ENCODE measurements at regions not wholly inside any gene's neighbourhood (a gene's known extent, or its start where the extent isn't known, plus 50 kb on each side); places are given as distances from the start of the nearest gene placed in this dataset.

DNA sequence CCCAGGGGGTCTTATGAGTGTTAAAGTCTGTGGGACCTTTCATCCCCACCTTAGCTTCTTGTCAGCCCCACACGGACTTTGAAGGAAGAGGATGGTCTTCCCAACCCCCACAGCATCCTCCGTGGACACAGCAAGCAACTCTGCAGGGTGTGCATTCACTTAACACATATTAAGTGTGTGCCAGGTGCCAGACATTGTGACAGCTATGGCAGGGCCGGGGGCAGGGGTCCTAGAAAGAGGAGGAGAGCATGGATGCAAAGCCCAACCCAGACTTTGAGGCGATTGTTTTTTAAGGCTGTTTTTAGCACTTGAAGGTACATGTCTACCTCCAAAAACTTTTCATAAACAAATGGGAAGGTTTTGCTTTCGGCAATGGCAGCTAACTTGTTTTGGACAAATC, 121.6 kb upstream of the KCNG1 start:
- H3K9ac ChIP-seq (ENCODE audit: low read length): no peak overlapping the region
- H3K4me3 ChIP-seq (ENCODE audit: insufficient read depth, low read length, poor library complexity, severe bottlenecking): no peak overlapping the region
- no peaks in the 10 kb centered on the region for H3K9me3 ChIP-seq (ENCODE audit: insufficient read depth, low read length)
- no peaks in the 10 kb centered on the region for H3F3A ChIP-seq (ENCODE audit: insufficient read depth)
- H4K20me1 ChIP-seq (ENCODE audit: low read depth, low read length): no peaks in the 10 kb centered on the region
- H3K27me3 ChIP-seq (ENCODE audit: low read length): peaks cover 3% of the 10 kb centered on the region; the same call in 1 of the 2 replicates
- no peaks in the 10 kb centered on the region for H3K36me3 ChIP-seq (ENCODE audit: low read length)
- H3K27ac ChIP-seq (ENCODE audit: low read depth, low read length): no peak overlapping the region
- no peaks in the 10 kb centered on the region for H3K79me2 ChIP-seq (ENCODE audit: insufficient read depth, low read length)
- no peak overlapping the region for H3K4me2 ChIP-seq (ENCODE audit: low read depth, low read length, poor library complexity, severe bottlenecking)
- no peak overlapping the region for H2AFZ ChIP-seq (ENCODE audit: low read depth, low read length, severe bottlenecking)
- TF ChIP-seq, protein P1, sequence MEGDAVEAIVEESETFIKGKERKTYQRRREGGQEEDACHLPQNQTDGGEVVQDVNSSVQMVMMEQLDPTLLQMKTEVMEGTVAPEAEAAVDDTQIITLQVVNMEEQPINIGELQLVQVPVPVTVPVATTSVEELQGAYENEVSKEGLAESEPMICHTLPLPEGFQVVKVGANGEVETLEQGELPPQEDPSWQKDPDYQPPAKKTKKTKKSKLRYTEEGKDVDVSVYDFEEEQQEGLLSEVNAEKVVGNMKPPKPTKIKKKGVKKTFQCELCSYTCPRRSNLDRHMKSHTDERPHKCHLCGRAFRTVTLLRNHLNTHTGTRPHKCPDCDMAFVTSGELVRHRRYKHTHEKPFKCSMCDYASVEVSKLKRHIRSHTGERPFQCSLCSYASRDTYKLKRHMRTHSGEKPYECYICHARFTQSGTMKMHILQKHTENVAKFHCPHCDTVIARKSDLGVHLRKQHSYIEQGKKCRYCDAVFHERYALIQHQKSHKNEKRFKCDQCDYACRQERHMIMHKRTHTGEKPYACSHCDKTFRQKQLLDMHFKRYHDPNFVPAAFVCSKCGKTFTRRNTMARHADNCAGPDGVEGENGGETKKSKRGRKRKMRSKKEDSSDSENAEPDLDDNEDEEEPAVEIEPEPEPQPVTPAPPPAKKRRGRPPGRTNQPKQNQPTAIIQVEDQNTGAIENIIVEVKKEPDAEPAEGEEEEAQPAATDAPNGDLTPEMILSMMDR (IDR thresholded peaks at IDR 0.05; ENCODE audit: insufficient read depth, low read length, poor library complexity, severe bottlenecking): no peak
- no peak for TF ChIP-seq EZH2phosphoT487 (conservative IDR thresholded peaks at IDR 0.05; ENCODE audit: low read length)
- H3K9me2 ChIP-seq (replicated peaks; ENCODE audit: insufficient read depth, low read length): no peaks in the 10 kb centered on the region

DNA sequence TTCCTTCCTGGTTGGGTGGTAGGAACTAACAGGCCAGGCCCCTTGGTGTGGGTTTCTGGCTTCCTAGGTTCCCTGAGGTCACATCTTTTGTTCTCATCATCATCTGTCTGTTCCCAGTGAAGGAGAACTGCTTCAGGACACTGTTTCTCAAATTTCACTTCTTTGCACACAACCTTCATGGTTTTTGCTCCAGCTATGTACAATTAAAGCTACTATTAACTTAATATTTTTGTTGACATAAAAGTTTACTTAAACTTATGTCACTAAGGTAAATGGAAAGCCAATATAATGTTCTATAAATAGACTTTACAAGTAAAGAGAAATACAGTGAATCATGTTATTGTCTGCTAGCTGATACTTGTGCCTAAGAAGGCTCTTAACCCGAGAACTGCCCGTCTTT, 120.7 kb upstream of the KCNG1 start:
- no peak overlapping the region for H3K27ac ChIP-seq (ENCODE audit: low read depth, low read length)
- peaks cover 3% of the 10 kb centered on the region; the same call in 1 of the 2 replicates for H3K27me3 ChIP-seq (ENCODE audit: low read length)
- no peaks in the 10 kb centered on the region for H3K79me2 ChIP-seq (ENCODE audit: insufficient read depth, low read length)
- no peak overlapping the region for H3K4me3 ChIP-seq (ENCODE audit: insufficient read depth, low read length, poor library complexity, severe bottlenecking)
- no peaks in the 10 kb centered on the region for H4K20me1 ChIP-seq (ENCODE audit: low read depth, low read length)
- H3K9ac ChIP-seq (ENCODE audit: low read length): no peak overlapping the region
- TF ChIP-seq, protein P1 (IDR thresholded peaks at IDR 0.05; ENCODE audit: insufficient read depth, low read length, poor library complexity, severe bottlenecking): no peak
- TF ChIP-seq EZH2phosphoT487 (conservative IDR thresholded peaks at IDR 0.05; ENCODE audit: low read length): no peak
- H3F3A ChIP-seq (ENCODE audit: insufficient read depth): no peaks in the 10 kb centered on the region
- no peak overlapping the region for H3K4me2 ChIP-seq (ENCODE audit: low read depth, low read length, poor library complexity, severe bottlenecking)
- no peaks in the 10 kb centered on the region for H3K9me3 ChIP-seq (ENCODE audit: insufficient read depth, low read length)
- no peak overlapping the region for H2AFZ ChIP-seq (ENCODE audit: low read depth, low read length, severe bottlenecking)
- H3K9me2 ChIP-seq (replicated peaks; ENCODE audit: insufficient read depth, low read length): no peaks in the 10 kb centered on the region
- H3K36me3 ChIP-seq (ENCODE audit: low read length): no peaks in the 10 kb centered on the region

DNA sequence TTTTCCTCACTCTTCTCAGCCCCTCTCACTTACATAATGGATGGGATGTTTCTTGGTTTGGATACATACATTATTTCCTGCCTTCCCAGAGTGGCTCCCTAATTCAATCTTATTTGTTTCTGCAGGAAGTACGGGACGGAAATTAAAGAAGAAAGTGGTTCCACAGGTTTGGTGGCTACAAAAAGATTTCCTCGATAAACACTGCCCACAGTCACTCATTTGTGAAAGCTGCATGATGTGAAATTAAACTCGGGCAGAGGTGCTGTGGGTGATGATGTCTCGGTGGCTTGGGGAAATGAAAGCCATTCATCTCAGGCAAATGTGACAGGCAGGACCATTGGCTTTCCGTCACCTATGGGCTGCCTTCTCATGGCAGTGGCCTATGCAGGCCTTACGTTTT, 119.5 kb upstream of the KCNG1 start:
- Histone ChIP-seq H3K9ac (ENCODE audit: low read length) (no peak overlapping the region), H3K9me3 (ENCODE audit: insufficient read depth, low read length) (no peaks in the 10 kb centered on the region), H3K79me2 (ENCODE audit: insufficient read depth, low read length) (no peaks in the 10 kb centered on the region), H4K20me1 (ENCODE audit: low read depth, low read length) (no peaks in the 10 kb centered on the region), H3K36me3 (ENCODE audit: low read length) (no peaks in the 10 kb centered on the region), H2AFZ (ENCODE audit: low read depth, low read length, severe bottlenecking) (no peak overlapping the region), H3F3A (ENCODE audit: insufficient read depth) (no peaks in the 10 kb centered on the region), H3K4me3 (ENCODE audit: insufficient read depth, low read length, poor library complexity, severe bottlenecking) (no peak overlapping the region), H3K9me2 (replicated peaks; ENCODE audit: insufficient read depth, low read length) (no peaks in the 10 kb centered on the region), H3K4me2 (ENCODE audit: low read depth, low read length, poor library complexity, severe bottlenecking) (no peak overlapping the region), H3K27me3 (ENCODE audit: low read length) (peaks cover 3% of the 10 kb centered on the region; the same call in 1 of the 2 replicates), H3K27ac (ENCODE audit: low read depth, low read length) (no peak overlapping the region)
- no peak for TF ChIP-seq EZH2phosphoT487 (conservative IDR thresholded peaks at IDR 0.05; ENCODE audit: low read length)
- TF ChIP-seq, protein P1 (IDR thresholded peaks at IDR 0.05; ENCODE audit: insufficient read depth, low read length, poor library complexity, severe bottlenecking): no peak

Measured in SU-DHL-6 (cell line).